Keratinocyte (primary cell): ENCODE measurements at regions not wholly inside any gene's neighbourhood (a gene's known extent, or its start where the extent isn't known, plus 50 kb on each side); places are given as distances from the start of the nearest gene placed in this dataset.

ENCODE experiments used
- EZH2 ChIP-seq: IDR thresholded peaks from one replicate; pipeline ENCODE4 v1.6.1; 2012; ENCODE audit warnings: inconsistent platforms, mild to moderate bottlenecking, low read length, moderate library complexity
- TF ChIP-seq, protein P1 (sequence below), 3 experiments: IDR thresholded peaks in 1 of 3; conservative IDR thresholded peaks in 1 of 3; optimal IDR thresholded peaks in 1 of 3; 2 replicates in 2 of 3; 3 replicates in 1 of 3; pipeline versions ENCODE3 to v1.5.1; 2011; ENCODE audit warnings: low read length in 3 of 3, mild to moderate bottlenecking in 3 of 3, moderate library complexity in 2 of 3, control low read depth in 1 of 3, inconsistent platforms in 1 of 3; ENCODE audit not compliant: insufficient read depth in 2 of 3; ENCODE audit errors: extremely low read depth in 1 of 3

DNA sequence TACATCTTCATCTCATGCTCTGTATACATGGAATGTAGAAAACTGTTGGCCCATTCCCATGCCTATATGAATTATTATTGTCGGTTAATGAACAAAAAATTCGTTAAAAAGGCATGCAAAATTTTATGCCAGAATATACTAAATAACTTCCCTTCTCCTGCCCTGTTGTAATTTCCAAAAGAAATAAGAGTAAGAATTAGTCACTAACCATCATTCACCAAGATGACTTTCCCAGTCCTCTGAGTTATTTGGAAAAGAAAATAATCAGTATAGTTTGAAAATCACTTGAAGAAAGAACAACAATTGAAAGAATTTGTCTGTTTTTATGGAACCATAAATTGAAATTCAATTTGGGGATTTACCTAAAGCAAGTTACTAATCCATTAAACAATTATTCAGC lies 1149.1 kb upstream of the RAG2 start:
- TF ChIP-seq, protein P1, sequence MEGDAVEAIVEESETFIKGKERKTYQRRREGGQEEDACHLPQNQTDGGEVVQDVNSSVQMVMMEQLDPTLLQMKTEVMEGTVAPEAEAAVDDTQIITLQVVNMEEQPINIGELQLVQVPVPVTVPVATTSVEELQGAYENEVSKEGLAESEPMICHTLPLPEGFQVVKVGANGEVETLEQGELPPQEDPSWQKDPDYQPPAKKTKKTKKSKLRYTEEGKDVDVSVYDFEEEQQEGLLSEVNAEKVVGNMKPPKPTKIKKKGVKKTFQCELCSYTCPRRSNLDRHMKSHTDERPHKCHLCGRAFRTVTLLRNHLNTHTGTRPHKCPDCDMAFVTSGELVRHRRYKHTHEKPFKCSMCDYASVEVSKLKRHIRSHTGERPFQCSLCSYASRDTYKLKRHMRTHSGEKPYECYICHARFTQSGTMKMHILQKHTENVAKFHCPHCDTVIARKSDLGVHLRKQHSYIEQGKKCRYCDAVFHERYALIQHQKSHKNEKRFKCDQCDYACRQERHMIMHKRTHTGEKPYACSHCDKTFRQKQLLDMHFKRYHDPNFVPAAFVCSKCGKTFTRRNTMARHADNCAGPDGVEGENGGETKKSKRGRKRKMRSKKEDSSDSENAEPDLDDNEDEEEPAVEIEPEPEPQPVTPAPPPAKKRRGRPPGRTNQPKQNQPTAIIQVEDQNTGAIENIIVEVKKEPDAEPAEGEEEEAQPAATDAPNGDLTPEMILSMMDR (optimal IDR thresholded peaks at IDR 0.05 in 1 of 3, IDR thresholded peaks at IDR 0.05 in 1 of 3, conservative IDR thresholded peaks at IDR 0.05 in 1 of 3; ENCODE audit: extremely low read depth in 1 of 3, insufficient read depth in 2 of 3, low read length in 3 of 3) = no peak
- TF ChIP-seq EZH2 = no peak
